Peyer's patch (tissue), 4 donors: ENCODE measurements at regions not wholly inside any gene's neighbourhood (a gene's known extent, or its start where the extent isn't known, plus 50 kb on each side); places are given as distances from the start of the nearest gene placed in this dataset.
"Not testable (repeated sequence)": the region's sequence is repeated elsewhere in the genome, so short reads cannot be mapped to it uniquely, and the experiment has no call there.

ENCODE experiments used
- CTCF ChIP-seq, 6 experiments: fragments of 450-650 bp in 4 of 6; fragments of 200-600 bp in 2 of 6; sonication (generic) in 1 of 6; IDR thresholded peaks; one replicate each; pipeline ENCODE4 v1.5.1; 2017 to 2019; ENCODE audit warnings: antibody characterized with exemption in 6 of 6, mild to moderate bottlenecking in 3 of 6, moderate library complexity in 1 of 6
- POLR2A ChIP-seq, 2 donors: fragments of 450-650 bp; IDR thresholded peaks; one replicate each; pipeline ENCODE4 v1.5.1; 2017; ENCODE audit warnings: antibody characterized with exemption in 2 of 2, mild to moderate bottlenecking in 2 of 2, moderate library complexity in 2 of 2

GRCh38 chr9:81014945-81015344 lies 674.4 kb downstream of the TLE1 start:
- TF ChIP-seq POLR2A, CTCF (IDR thresholded peaks at IDR 0.05): not testable (repeated sequence)
